HG03066 (cell line): ENCODE measurements at regions not wholly inside any gene's neighbourhood (a gene's known extent, or its start where the extent isn't known, plus 50 kb on each side); places are given as distances from the start of the nearest gene placed in this dataset.

ENCODE experiments used
- ATAC-seq: cut with Tn5 transposase; IDR thresholded peaks from one replicate; pipeline ENCODE4 v1.9.1; 2021; ENCODE audit warnings: low read depth; ENCODE audit not compliant: unreplicated experiment

- ATAC-seq: no peak
These were observed 269.1 kb upstream of the FOXQ1 start for GRCh38 chr6:1042583-1043457.

GRCh38 chr6:1040393-1040792 lies 271.5 kb upstream of the FOXQ1 start:
- ATAC-seq: no peak

- ATAC-seq: no peak
These were observed 272.2 kb upstream of the FOXQ1 start for GRCh38 chr6:1039746-1040145.

GRCh38 chr6:1039191-1039590 lies 272.7 kb upstream of the FOXQ1 start:
- ATAC-seq: no peak

- no peak for ATAC-seq
These were observed 274.3 kb upstream of the FOXQ1 start for GRCh38 chr6:1037430-1038202.

GRCh38 chr6:1035401-1035800 lies 276.5 kb upstream of the FOXQ1 start:
- no peak for ATAC-seq

- no peak for ATAC-seq
These were observed 280.2 kb upstream of the FOXQ1 start for GRCh38 chr6:1031720-1032119.

GRCh38 chr6:1029141-1029540 lies 282.8 kb upstream of the FOXQ1 start:
- ATAC-seq: no peak

- ATAC-seq: no peak
These were observed 283.2 kb upstream of the FOXQ1 start for GRCh38 chr6:1028723-1029122.

GRCh38 chr6:1027795-1028569 lies 283.9 kb upstream of the FOXQ1 start:
- no peak for ATAC-seq

- no peak for ATAC-seq
These were observed 284.6 kb upstream of the FOXQ1 start for GRCh38 chr6:1027109-1027794.

GRCh38 chr6:1025821-1026220 lies 286.1 kb upstream of the FOXQ1 start:
- no peak for ATAC-seq

- ATAC-seq: no peak
These were observed 287.3 kb upstream of the FOXQ1 start for GRCh38 chr6:1024587-1024986.

- ATAC-seq: no peak
These were observed 287.7 kb upstream of the FOXQ1 start for GRCh38 chr6:1024161-1024560.

GRCh38 chr6:1023229-1023628 lies 288.7 kb upstream of the FOXQ1 start:
- no peak for ATAC-seq

- no peak for ATAC-seq
These were observed 289.2 kb upstream of the FOXQ1 start for GRCh38 chr6:1022719-1023118.

- ATAC-seq: no peak
These were observed 291.1 kb upstream of the FOXQ1 start for GRCh38 chr6:1020837-1021236.

GRCh38 chr6:1020133-1020532 lies 291.8 kb upstream of the FOXQ1 start:
- ATAC-seq: no peak

- ATAC-seq: no peak
These were observed 293.9 kb upstream of the FOXQ1 start for GRCh38 chr6:1018041-1018440.
